GM18502 (cell line): ENCODE measurements at regions not wholly inside any gene's neighbourhood (a gene's known extent, or its start where the extent isn't known, plus 50 kb on each side); places are given as distances from the start of the nearest gene placed in this dataset.
"Not testable (repeated sequence)": the region's sequence is repeated elsewhere in the genome, so short reads cannot be mapped to it uniquely, and the experiment has no call there.

Experiments used
- ATAC-seq: cut with Tn5 transposase; IDR thresholded peaks from one replicate; pipeline ENCODE4 v1.9.1; 2021; ENCODE audit warnings: mild to moderate bottlenecking; ENCODE audit not compliant: unreplicated experiment, poor library complexity

GRCh38 chr2:52390651-52391050 lies 1358.7 kb upstream of the NRXN1 start:
- ATAC-seq: no peak

DNA sequence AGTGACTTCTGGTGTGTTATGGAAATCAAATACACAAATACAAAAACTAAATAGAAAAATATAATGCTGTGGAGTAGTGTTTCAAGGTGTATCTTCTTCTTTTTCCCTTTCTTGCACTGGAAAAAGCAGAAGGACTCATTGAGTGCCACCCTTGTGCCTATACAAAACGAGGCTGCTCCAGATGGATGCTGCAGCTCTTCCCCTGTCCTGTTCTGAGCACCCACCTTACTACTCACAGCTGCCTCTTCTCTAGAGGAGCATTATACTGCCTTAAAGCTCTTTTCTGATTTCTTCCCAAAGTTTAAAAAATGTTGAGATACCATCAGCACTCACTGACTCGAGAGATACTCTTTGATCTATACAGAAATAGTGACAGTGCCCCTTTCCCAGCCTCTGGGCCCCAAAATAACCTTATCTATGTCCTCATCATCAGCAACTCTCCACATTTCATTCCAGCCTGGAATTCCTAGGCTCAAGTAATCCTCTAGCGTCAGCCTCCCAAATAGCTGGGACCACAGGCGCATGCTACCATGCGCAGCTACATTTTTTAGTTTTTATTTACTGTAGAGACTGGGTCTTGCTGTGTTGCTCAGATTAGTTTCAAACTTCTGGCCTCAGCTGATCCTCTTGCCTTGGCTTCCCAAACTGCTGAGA lies 1356.1 kb upstream of the NRXN1 start:
- no peak for ATAC-seq

GRCh38 chr2:52386433-52387030 lies 1354.6 kb upstream of the NRXN1 start:
- ATAC-seq: no peak

DNA sequence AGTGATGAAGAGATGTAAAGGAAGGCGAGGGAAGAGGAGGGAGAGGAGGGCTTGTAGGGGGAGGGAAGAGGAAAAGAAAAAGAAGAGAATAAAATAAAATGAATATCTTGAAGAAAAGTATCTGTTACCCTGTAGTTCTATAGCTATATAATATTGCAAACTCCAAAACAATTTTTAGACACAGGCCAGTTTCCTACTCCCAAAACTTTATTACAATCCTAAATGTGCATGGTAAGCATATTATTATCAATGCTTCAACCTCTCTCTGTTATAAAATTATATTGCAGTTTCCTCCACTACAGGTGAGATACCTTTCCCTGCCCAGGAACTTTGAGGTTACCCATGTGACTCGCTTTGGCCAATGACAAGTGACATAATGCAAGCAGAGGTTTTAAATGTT lies 1351.6 kb upstream of the NRXN1 start:
- no peak for ATAC-seq

- no peak for ATAC-seq
These were observed 1337.2 kb upstream of the NRXN1 start for GRCh38 chr2:52369178-52369577.

GRCh38 chr2:52368141-52368540 lies 1336.2 kb upstream of the NRXN1 start:
- ATAC-seq: no peak

DNA sequence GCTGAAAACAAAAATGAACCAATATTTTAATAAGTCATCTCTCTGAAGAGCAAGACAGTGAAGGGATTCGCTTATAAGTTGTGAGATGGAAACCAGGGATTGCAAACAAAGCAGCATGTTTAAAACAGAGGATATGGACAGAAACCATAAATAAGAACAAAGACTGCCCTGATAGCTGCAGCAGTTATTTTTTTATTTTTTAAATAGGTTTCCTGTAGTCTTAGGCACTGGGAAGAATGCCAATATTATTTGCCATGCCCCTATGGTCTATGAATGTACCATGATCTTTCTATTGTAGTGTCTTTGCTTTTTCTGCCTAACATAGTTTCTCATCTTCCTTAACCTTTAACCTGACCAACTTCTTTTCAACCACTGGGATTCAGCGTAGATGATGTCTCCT lies 1334.0 kb upstream of the NRXN1 start:
- ATAC-seq: no peak

- ATAC-seq: no peak
These were observed 1324.6 kb upstream of the NRXN1 start for GRCh38 chr2:52356556-52356955.

DNA sequence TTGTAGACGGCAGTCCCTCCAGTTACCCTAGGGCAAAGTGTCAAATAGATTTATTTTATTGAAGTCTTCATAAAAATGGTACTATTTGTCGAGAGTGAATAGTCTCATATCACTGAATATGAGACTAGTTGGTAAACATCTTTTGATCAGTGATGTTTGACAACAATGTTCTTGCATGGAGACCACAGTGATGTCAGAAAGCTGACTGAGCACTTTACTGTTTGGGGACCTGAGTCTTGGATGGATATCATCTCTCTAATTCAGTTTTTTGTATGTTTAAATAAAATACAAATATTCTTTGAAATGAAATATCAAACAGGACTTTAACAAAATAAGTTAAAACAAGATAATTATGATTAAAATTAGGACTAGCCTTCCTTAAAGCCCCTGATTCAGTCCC lies 1315.4 kb upstream of the NRXN1 start:
- no peak for ATAC-seq

DNA sequence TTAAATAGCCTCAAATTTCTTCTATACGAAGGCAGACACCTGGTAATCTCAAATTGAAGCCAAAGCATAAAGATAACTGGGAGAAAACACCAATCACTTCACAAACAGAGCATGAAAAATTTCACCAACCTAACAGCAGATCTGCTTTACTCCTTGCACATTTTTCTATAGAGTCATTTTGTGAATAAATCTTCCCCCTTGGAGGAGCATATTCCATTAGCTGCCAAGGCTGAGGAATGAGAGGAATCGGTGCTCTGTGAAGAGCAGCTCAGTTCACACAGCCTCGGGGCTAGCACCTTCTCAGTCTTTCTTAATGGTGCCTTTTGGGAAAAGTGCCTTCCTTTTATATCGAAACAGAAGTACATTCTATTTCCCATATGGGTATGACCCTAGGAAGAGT lies 1313.7 kb upstream of the NRXN1 start:
- ATAC-seq: no peak

DNA sequence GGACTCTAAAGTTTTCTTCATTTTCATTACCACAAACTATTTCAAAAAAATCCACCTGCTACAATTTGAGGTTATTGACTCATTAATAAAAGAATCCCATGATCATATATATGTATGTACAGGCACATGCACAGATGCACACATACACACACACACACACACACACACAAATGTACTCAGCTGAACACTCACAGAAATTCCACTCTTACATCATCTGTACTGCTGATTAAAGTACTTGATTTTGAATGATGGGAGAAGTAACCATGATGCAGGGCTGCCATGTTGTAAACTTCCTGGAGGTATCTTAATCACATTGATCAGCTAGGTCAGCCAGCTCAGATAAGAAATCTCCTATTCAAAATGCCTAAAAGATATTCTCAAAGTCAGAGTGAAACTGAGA lies 1313.2 kb upstream of the NRXN1 start:
- no peak for ATAC-seq

- ATAC-seq: no peak
These were observed 1311.9 kb upstream of the NRXN1 start for GRCh38 chr2:52343706-52344266.

DNA sequence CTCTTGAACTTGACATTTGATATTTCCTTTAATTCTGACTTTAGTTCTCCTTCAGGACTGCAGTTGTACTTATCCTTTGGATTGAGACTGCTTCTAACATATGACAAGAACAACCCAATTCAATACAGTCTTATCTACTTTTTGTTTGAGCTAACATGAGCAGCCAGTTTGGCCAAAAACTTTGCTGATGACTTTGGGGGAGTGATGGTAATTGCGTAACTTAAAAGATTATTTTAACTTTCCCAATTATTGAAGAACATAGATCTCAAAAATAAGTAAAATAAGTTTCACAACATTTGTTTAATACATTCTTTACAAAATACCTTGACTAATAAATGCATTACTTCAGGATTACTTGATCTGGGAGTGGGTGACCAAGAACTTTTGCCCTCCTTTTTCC lies 1311.1 kb upstream of the NRXN1 start:
- no peak for ATAC-seq

DNA sequence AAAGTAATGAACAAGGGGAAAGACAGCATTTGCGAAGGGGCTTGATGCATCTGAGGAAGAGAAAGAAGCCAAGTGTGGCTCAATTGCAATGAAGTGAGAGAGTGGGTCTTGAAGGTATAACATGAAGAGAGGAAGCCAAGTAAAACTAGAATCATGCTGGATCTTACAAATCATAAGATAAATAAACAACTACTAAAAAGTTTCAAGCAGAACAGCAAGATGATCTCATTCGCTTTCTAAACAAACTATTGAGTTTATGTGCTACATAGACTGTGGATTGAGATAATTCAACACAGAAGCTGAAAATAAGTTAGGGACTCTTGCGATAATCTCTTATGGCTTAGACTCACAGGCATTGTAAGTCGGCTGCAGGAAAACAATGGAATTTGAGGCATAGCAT lies 1310.5 kb upstream of the NRXN1 start:
- ATAC-seq: no peak

- no peak for ATAC-seq
These were observed 1309.8 kb upstream of the NRXN1 start for GRCh38 chr2:52341732-52342131.

- no peak for ATAC-seq
These were observed 1308.2 kb upstream of the NRXN1 start for GRCh38 chr2:52340171-52340570.

- ATAC-seq: not testable (repeated sequence)
These were observed 1305.9 kb upstream of the NRXN1 start for GRCh38 chr2:52337786-52338185.

DNA sequence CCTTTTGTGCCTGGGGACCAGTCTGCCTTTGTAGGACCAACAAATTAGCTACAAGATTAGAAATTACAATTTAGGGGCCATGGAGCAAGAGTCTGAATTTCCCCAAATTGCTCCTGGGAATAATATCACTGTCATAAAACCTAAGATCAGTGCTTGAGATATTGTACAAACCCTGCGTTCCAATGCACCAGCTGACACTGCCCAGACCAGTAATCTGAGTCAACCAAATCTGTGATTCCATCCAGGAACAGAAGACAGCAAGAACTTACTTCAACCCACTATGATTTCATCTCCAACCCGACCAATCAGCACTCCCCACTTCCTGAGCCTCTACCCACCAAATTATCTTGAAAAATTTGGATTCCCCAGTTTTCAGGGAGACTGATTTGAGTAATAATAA lies 1305.0 kb upstream of the NRXN1 start:
- no peak for ATAC-seq

DNA sequence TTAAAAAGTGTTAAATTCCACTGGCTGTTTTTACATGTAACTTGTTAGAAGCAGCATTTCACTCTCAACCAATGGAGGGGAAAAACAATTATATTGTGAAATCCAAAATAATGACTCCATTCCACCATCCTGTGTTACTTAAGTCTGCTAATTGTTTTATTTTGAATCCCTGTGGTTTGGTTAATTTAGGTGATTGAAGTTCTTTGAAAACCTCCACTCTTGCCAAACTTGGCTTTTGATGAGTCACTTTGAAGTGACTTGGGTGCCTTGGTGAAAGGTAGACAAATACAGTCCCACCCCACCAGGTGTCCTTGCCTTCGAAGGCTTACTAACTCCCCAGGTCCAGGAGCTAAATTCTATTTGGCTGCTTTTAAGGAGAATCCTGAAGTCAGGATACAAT lies 1303.8 kb upstream of the NRXN1 start:
- ATAC-seq: no peak

DNA sequence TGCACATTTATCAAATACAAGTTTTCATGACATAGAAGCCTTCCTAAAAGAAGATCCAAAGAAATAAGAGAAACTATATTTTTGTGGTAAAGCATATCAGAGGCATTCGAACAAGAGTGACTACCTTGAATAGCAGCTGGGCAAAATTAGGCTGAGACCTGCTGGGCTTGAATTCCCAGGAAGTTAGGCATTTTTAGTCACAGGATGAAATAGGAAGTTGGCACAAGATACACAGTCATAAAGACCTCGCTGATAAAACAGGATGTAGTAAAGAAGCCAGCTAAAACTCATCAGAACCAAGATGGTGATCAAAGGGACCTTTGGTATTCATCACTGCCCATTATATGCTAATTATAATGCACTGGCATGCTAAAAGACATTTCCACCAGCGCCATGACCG lies 1302.3 kb upstream of the NRXN1 start:
- ATAC-seq: no peak

- no peak for ATAC-seq
These were observed 1295.7 kb upstream of the NRXN1 start for GRCh38 chr2:52327641-52328040.

GRCh38 chr2:52314231-52314630 lies 1282.3 kb upstream of the NRXN1 start:
- ATAC-seq: no peak
